CD14-positive monocyte (primary cell): ENCODE measurements at regions not wholly inside any gene's neighbourhood (a gene's known extent, or its start where the extent isn't known, plus 50 kb on each side); places are given as distances from the start of the nearest gene placed in this dataset.

Experiments used
- DNase-seq, 3 donors: peaks; one replicate each; pipeline ENCODE4 v3.0.0-alpha.2; 2011 to 2022
- H2AFZ ChIP-seq: 2 replicates; pipeline ENCODE4 v1.6.0; 2012; ENCODE audit warnings: mild to moderate bottlenecking, low read depth, low read length, inconsistent platforms; ENCODE audit not compliant: insufficient read depth, poor library complexity, severe bottlenecking
- H3K27ac ChIP-seq, 2 donors: 1 replicate in 1 of 2; 2 replicates in 1 of 2; pipeline ENCODE4 v1.5.1; 2012 to 2013; ENCODE audit warnings: low read length in 2 of 2, control low read depth in 1 of 2, inconsistent platforms in 1 of 2, low read depth in 1 of 2, mild to moderate bottlenecking in 1 of 2
- H3K27me3 ChIP-seq, 2 donors: one replicate each; pipeline versions ENCODE4 v1.6.0 to v1.6.1; 2011 to 2013; ENCODE audit warnings: low read length in 2 of 2; ENCODE audit not compliant: control insufficient read depth in 2 of 2, insufficient read depth in 2 of 2
- H3K36me3 ChIP-seq, 2 donors: replicated peaks in 1 of 2; 1 replicate in 1 of 2; 2 replicates in 1 of 2; pipeline versions ENCODE4 v1.5.1 to v1.6.1; 2012 to 2013; ENCODE audit warnings: low read length in 2 of 2, control low read depth in 1 of 2, inconsistent platforms in 1 of 2, mild to moderate bottlenecking in 1 of 2; ENCODE audit not compliant: insufficient read depth in 2 of 2, control insufficient read depth in 1 of 2
- H3K4me1 ChIP-seq, 2 donors: 1 replicate in 1 of 2; 2 replicates in 1 of 2; pipeline versions ENCODE4 v1.5.1 to v1.6.1; 2012 to 2013; ENCODE audit warnings: low read length in 2 of 2, control low read depth in 1 of 2, inconsistent platforms in 1 of 2, mild to moderate bottlenecking in 1 of 2, moderate library complexity in 1 of 2; ENCODE audit not compliant: insufficient read depth in 2 of 2, control insufficient read depth in 1 of 2
- H3K4me2 ChIP-seq: replicated peaks from 2 replicates; pipeline ENCODE3; 2012; ENCODE audit warnings: low read length, moderate library complexity, mild to moderate bottlenecking; ENCODE audit not compliant: poor library complexity, severe bottlenecking; ENCODE audit errors: extremely low read depth
- H3K4me3 ChIP-seq, 3 experiments: fragments of 200-600 bp in 1 of 3; sonication (generic) in 1 of 3; replicated peaks in 1 of 3; 1 replicate in 2 of 3; 2 replicates in 1 of 3; pipeline ENCODE4 v1.5.1; 2011 to 2013; ENCODE audit warnings: low read length in 3 of 3, mild to moderate bottlenecking in 3 of 3, control low read depth in 2 of 3, low read depth in 2 of 3, inconsistent platforms in 1 of 3, moderate library complexity in 1 of 3
- H3K79me2 ChIP-seq: 2 replicates; pipeline ENCODE4 v1.6.0; 2012; ENCODE audit warnings: mild to moderate bottlenecking, control low read depth, inconsistent platforms, low read length, moderate library complexity; ENCODE audit not compliant: insufficient read depth
- H3K9ac ChIP-seq: 2 replicates; pipeline ENCODE4 v1.6.0; 2017; ENCODE audit warnings: low read length, mild to moderate bottlenecking; ENCODE audit not compliant: insufficient read depth, poor library complexity, severe bottlenecking
- H3K9me3 ChIP-seq, 2 donors: replicated peaks in 1 of 2; 1 replicate in 1 of 2; 2 replicates in 1 of 2; pipeline versions ENCODE4 v1.5.1 to v1.6.1; 2012 to 2013; ENCODE audit warnings: low read length in 2 of 2, control low read depth in 1 of 2; ENCODE audit not compliant: control insufficient read depth in 1 of 2, insufficient read depth in 1 of 2
- H4K20me1 ChIP-seq: 2 replicates; pipeline ENCODE4 v1.6.0; 2012; ENCODE audit warnings: mild to moderate bottlenecking, low read length, control low read depth, moderate library complexity; ENCODE audit not compliant: insufficient read depth
- H3K27ac Mint-ChIP-seq, 7 donors: one replicate each; pipeline ENCODE4 v1.8.0; 2020; ENCODE audit warnings: mild to moderate bottlenecking in 7 of 7, mixed read lengths in 7 of 7, moderate library complexity in 6 of 7, inconsistent platforms in 2 of 7
- H3K27me3 Mint-ChIP-seq, 3 donors: one replicate each; pipeline ENCODE4 v1.8.0; 2021 to 2022; ENCODE audit warnings: low read depth in 3 of 3, mild to moderate bottlenecking in 3 of 3, mixed read lengths in 3 of 3, moderate library complexity in 3 of 3, inconsistent platforms in 1 of 3
- H3K36me3 Mint-ChIP-seq, 2 donors: one replicate each; pipeline ENCODE4 v1.8.0; 2020; ENCODE audit warnings: mixed read lengths in 2 of 2, inconsistent platforms in 1 of 2, mild to moderate bottlenecking in 1 of 2
- H3K4me1 Mint-ChIP-seq: one replicate; pipeline ENCODE4 v1.8.0; 2020; ENCODE audit warnings: mild to moderate bottlenecking, mixed read lengths
- H3K4me3 Mint-ChIP-seq, 2 donors: one replicate each; pipeline ENCODE4 v1.8.0; 2020; ENCODE audit warnings: mild to moderate bottlenecking in 2 of 2, mixed read lengths in 2 of 2, moderate library complexity in 1 of 2
- H3K9me3 Mint-ChIP-seq, 7 donors: one replicate each; pipeline ENCODE4 v1.8.0; 2020 to 2022; ENCODE audit warnings: mixed read lengths in 7 of 7, mild to moderate bottlenecking in 6 of 7, moderate library complexity in 6 of 7, inconsistent platforms in 2 of 7
- WGBS: methylation state at CpG from one replicate; pipeline ENCODE4 v1.1.5; 2013; ENCODE audit warnings: missing lambda C conversion rate; ENCODE audit not compliant: insufficient coverage; 5-methylcytosine and 5-hydroxymethylcytosine counted together
- intact Hi-C, 2 donors: fragments of 100-400 bp; cut with micrococcal nuclease; formaldehyde crosslinking; loops; one replicate each; pipeline versions ENCODE4 v1.15.0 to v1.15.1; 2023
- TF ChIP-seq, protein P1 (sequence below): fragments of 200-600 bp; IDR thresholded peaks from one replicate; pipeline ENCODE4 v1.8.0; 2022; ENCODE audit warnings: antibody characterized with exemption, mild to moderate bottlenecking

GRCh38 chr3:115470254-115470653 is 153.1 kb upstream of the GAP43 start:
- no peaks in the 10 kb centered on the region for H3K4me1 Mint-ChIP-seq
- no peak overlapping the region for H3K4me3 Mint-ChIP-seq
- Histone ChIP-seq H3K4me3 (no peak overlapping the region), H4K20me1 (no peaks in the 10 kb centered on the region), H3K4me1 (no peaks in the 10 kb centered on the region), H3K27ac (no peak overlapping the region), H2AFZ (no peak overlapping the region), H3K79me2 (no peaks in the 10 kb centered on the region), H3K36me3 (no peaks in the 10 kb centered on the region), H3K9ac (no peak overlapping the region), H3K4me2 (no peak overlapping the region), H3K9me3 (no peaks in the 10 kb centered on the region), H3K27me3 (no peaks in the 10 kb centered on the region)
- no peak for DNase-seq
- no peak overlapping the region for H3K27ac Mint-ChIP-seq
- no peaks in the 10 kb centered on the region for H3K36me3 Mint-ChIP-seq
- intact Hi-C loops, result no loop called here
- WGBS, result 96% methylated on average over 3 of the region's 3 CpGs
- H3K9me3 Mint-ChIP-seq, result peaks cover 0 to 2% (median 0%) of the 10 kb centered on the region in 7 donors
- TF ChIP-seq, protein P1, sequence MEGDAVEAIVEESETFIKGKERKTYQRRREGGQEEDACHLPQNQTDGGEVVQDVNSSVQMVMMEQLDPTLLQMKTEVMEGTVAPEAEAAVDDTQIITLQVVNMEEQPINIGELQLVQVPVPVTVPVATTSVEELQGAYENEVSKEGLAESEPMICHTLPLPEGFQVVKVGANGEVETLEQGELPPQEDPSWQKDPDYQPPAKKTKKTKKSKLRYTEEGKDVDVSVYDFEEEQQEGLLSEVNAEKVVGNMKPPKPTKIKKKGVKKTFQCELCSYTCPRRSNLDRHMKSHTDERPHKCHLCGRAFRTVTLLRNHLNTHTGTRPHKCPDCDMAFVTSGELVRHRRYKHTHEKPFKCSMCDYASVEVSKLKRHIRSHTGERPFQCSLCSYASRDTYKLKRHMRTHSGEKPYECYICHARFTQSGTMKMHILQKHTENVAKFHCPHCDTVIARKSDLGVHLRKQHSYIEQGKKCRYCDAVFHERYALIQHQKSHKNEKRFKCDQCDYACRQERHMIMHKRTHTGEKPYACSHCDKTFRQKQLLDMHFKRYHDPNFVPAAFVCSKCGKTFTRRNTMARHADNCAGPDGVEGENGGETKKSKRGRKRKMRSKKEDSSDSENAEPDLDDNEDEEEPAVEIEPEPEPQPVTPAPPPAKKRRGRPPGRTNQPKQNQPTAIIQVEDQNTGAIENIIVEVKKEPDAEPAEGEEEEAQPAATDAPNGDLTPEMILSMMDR, result no peak
- H3K27me3 Mint-ChIP-seq, result no peaks in the 10 kb centered on the region

- Mint-ChIP-seq H3K9me3 (peaks cover 0 to 7% (median 0%) of the 10 kb centered on the region in 7 donors), H3K4me1 (no peaks in the 10 kb centered on the region), H3K27me3 (no peaks in the 10 kb centered on the region), H3K4me3 (no peak overlapping the region), H3K27ac (no peak overlapping the region), H3K36me3 (no peaks in the 10 kb centered on the region)
- Histone ChIP-seq H3K27ac (no peak overlapping the region), H3K4me1 (no peaks in the 10 kb centered on the region), H3K79me2 (no peaks in the 10 kb centered on the region), H3K4me3 (no peak overlapping the region), H3K9me3 (no peaks in the 10 kb centered on the region), H3K36me3 (no peaks in the 10 kb centered on the region), H2AFZ (no peak overlapping the region), H4K20me1 (no peaks in the 10 kb centered on the region), H3K4me2 (no peak overlapping the region), H3K9ac (no peak overlapping the region), H3K27me3 (no peaks in the 10 kb centered on the region)
- WGBS, result 92% methylated on average over 6 of the region's 9 CpGs
- intact Hi-C loops, result no loop called here
- TF ChIP-seq, protein P1, result no peak
- DNase-seq, result no peak
Observed at GRCh38 chr3:115475178-115476041, 147.9 kb upstream of the GAP43 start.
